Heart left ventricle (tissue), 16 donors: ENCODE measurements at regions not wholly inside any gene's neighbourhood (a gene's known extent, or its start where the extent isn't known, plus 50 kb on each side); places are given as distances from the start of the nearest gene placed in this dataset.

ENCODE experiments used
- ATAC-seq, 4 donors: fragments of 200-7000 bp; cut with Tn5 transposase; one replicate each; pipeline ENCODE4 v1.9.1; 2020 to 2022; ENCODE audit warnings: moderate library complexity in 4 of 4, mild to moderate bottlenecking in 3 of 4, moderate number of reproducible peaks in 1 of 4
- DNase-seq, 5 donors: peaks; one replicate each; pipeline ENCODE4 v3.0.0-alpha.2; 2020
- H3K27ac ChIP-seq, 12 donors: fragments of 200-600 bp; sonication (generic) in 4 of 12; one replicate each; pipeline versions ENCODE4 v1.5.0 to v1.8.0; 2016 to 2022; ENCODE audit warnings: mild to moderate bottlenecking in 2 of 12
- H3K27me3 ChIP-seq, 9 donors: fragments of 200-600 bp; sonication (generic) in 2 of 9; one replicate each; pipeline versions ENCODE4 v1.5.1 to v1.8.0; 2016 to 2022; ENCODE audit warnings: mild to moderate bottlenecking in 3 of 9
- H3K36me3 ChIP-seq, 9 donors: fragments of 200-600 bp; sonication (generic) in 2 of 9; one replicate each; pipeline versions ENCODE4 v1.5.0 to v1.8.0; 2018 to 2022; ENCODE audit warnings: mild to moderate bottlenecking in 2 of 9
- H3K4me1 ChIP-seq, 12 donors: fragments of 200-600 bp; sonication (generic) in 4 of 12; one replicate each; pipeline versions ENCODE4 v1.5.0 to v1.8.0; 2016 to 2022; ENCODE audit warnings: mild to moderate bottlenecking in 3 of 12
- H3K4me3 ChIP-seq, 12 donors: fragments of 200-600 bp; sonication (generic) in 4 of 12; one replicate each; pipeline versions ENCODE4 v1.5.0 to v1.8.0; 2017 to 2022; ENCODE audit warnings: mild to moderate bottlenecking in 9 of 12, moderate library complexity in 4 of 12
- H3K9me3 ChIP-seq, 12 donors: fragments of 200-600 bp; sonication (generic) in 4 of 12; one replicate each; pipeline versions ENCODE4 v1.5.0 to v1.8.0; 2016 to 2022; ENCODE audit warnings: mild to moderate bottlenecking in 1 of 12
- POLR2A ChIP-seq, 2 donors: fragments of 450-650 bp; IDR thresholded peaks; one replicate each; pipeline ENCODE4 v1.6.1; 2017; ENCODE audit warnings: antibody characterized with exemption in 2 of 2, mild to moderate bottlenecking in 2 of 2, moderate library complexity in 2 of 2
- WGBS, 4 donors: extraction: QIAGEN DNeasy Blood & Tissue Kit in 2 of 4; methylation state at CpG; one replicate each; pipeline versions ENCODE4 v1.1.5 to v1.1.7; 2013 to 2018; 5-methylcytosine and 5-hydroxymethylcytosine counted together
- intact Hi-C, 10 donors: fragments of 100-400 bp; cut with DNase I; formaldehyde crosslinking; loops; one replicate each; pipeline versions ENCODE4 v1.11.1 to v1.14.2; 2022
- TF ChIP-seq, protein P1 (sequence below), 12 donors: fragments of 200-600 bp; sonication (generic) in 4 of 12; IDR thresholded peaks; one replicate each; pipeline versions ENCODE4 v1.5.0 to v1.8.0; 2018 to 2022; ENCODE audit warnings: antibody characterized with exemption in 12 of 12, mild to moderate bottlenecking in 5 of 12
- donor health status: ischemic (EF 13 %, LVEDD 7.1; RV severe dilation, severe dysfunction).
- donor health status: healthy with polysubstance abuse.
- donor health status: DM: no; HTN: yes; CAD: no.
- donor health status: DM: no; HTN: no; CAD: no.
- donor health status: ischemic (EF 25% LVEDD 6.9; RV normal size, moderate dysfunction).
- donor health status: ischemic (EF 25% LVEDD 5.7; RV mildly dilated, moderate dysfunction).
- donor health status: healthy.
- donor health status: DM: yes; HTN: yes; CAD: no.
- donor health status: ischemic (EF 35%, LVEDD 5.7; RV mildly dilated, moderate dysfunction).
- donor health status: nonischemic (EF 11% LVEDD 7.7; RV severe dilation, severe dysfunction).
- donor health status: DM: yes; HTN: yes; CAD: no.
- donor health status: PGD.
- donor health status: ischemic (EF 29% LVEDD 5.4; RV normal size, mild dysfunction).
- donor health status: nonischemic (EF 23%, LVEDD 6.1; RV moderate dilation, normal function).

DNA sequence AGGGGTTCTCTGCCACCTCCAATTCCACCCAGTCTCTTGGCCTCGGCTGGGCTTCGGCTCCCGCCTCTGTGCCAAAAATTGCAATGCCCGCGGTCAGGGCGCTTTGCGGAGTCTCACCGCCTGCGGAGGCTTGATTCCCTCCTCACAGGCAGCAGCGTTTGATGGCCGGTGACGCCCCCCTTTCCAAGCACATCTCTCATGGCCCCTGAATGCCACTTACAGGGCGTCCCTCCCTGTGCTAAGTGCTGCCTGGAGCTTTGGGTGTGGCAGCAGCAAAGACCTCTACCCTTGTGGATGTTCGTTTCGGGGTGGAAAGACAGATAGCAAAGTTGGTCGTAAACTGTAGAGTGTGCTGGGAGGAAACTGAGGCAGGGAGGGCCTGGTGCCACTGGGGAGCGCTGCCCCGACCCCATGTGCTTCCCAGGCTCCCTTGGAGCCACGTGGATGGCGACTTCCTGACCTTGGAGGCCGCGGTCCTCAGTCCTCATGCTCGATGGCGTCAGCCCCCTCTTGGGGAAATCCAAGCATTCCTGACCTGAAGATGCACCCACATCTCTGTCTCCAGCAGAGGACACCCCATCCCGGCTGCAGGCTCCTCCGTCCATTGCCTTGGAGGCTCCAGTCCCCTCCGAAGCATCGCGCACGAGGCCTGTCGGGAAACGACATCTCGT is 249.2 kb upstream of the IRX4 start:
- no peak for DNase-seq
- Histone ChIP-seq H3K4me3 (no peak overlapping the region), H3K9me3 (no peaks in the 10 kb centered on the region), H3K4me1 (peaks cover 0 to 5% (median 0%) of the 10 kb centered on the region in 12 donors), H3K36me3 (no peaks in the 10 kb centered on the region), H3K27ac (no peak overlapping the region), H3K27me3 (peaks cover 0 to 32% (median 0%) of the 10 kb centered on the region in 9 donors)
- TF ChIP-seq, protein P1, sequence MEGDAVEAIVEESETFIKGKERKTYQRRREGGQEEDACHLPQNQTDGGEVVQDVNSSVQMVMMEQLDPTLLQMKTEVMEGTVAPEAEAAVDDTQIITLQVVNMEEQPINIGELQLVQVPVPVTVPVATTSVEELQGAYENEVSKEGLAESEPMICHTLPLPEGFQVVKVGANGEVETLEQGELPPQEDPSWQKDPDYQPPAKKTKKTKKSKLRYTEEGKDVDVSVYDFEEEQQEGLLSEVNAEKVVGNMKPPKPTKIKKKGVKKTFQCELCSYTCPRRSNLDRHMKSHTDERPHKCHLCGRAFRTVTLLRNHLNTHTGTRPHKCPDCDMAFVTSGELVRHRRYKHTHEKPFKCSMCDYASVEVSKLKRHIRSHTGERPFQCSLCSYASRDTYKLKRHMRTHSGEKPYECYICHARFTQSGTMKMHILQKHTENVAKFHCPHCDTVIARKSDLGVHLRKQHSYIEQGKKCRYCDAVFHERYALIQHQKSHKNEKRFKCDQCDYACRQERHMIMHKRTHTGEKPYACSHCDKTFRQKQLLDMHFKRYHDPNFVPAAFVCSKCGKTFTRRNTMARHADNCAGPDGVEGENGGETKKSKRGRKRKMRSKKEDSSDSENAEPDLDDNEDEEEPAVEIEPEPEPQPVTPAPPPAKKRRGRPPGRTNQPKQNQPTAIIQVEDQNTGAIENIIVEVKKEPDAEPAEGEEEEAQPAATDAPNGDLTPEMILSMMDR (IDR thresholded peaks at IDR 0.05) = no peak
- TF ChIP-seq POLR2A (IDR thresholded peaks at IDR 0.05) = no peak
- intact Hi-C loops = no loop called here
- no peak for ATAC-seq
- WGBS, 4 donors = 90 to 94% (median 90%) methylated on average over 28 to 33 of the region's 33 CpGs

DNA sequence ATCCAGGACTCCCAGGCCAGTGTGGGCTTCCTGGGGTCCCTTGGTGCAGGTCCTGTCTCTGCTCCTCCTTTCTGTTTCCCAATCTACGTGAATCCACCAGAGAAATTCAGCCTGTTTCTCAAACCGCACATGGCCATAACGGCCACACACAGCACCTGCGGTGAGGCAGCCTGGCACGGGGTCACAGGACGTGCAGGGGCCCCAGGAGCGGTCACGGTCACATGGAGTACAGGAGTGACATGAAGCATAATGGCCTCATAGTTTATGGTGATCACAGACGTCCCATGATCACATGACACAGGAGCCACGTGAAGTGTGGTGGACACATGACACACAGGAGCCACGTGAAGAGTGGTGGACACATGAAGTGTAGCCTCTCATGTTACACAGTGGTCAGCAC is 248.5 kb upstream of the IRX4 start:
- no peaks in the 10 kb centered on the region for H3K36me3 ChIP-seq
- TF ChIP-seq POLR2A (IDR thresholded peaks at IDR 0.05) = no peak
- TF ChIP-seq, protein P1 (IDR thresholded peaks at IDR 0.05) = no peak
- DNase-seq (no peak), ATAC-seq (no peak)
- H3K4me3 ChIP-seq = no peak overlapping the region
- peaks cover 0 to 33% (median 0%) of the 10 kb centered on the region in 9 donors for H3K27me3 ChIP-seq
- no peaks in the 10 kb centered on the region for H3K9me3 ChIP-seq
- no peak overlapping the region for H3K27ac ChIP-seq
- WGBS, 4 donors = 85 to 92% (median 89%) methylated on average over 11 of the region's 11 CpGs
- H3K4me1 ChIP-seq = peaks cover 0 to 5% (median 0%) of the 10 kb centered on the region in 12 donors
- intact Hi-C loops = no loop called here

DNA sequence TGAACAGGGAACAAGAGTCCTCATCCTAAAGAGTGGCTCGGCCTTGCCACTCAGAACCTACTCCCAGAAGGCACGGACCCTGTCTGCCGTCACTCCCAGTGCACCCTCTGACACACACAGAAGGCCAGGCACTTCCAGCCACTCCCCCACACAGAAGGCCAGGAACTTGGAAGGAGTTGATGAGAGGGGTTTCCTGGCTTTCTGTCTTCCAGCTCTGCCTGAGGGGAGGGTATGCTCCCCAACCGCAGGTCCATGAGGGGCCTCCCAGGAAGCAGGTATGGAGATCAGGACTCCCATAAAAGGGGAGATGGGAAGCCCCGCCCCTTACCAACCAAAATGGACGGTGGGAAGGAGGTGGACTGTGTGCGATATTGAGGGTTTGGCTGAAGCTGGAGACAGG is 247.6 kb upstream of the IRX4 start:
- no peak for DNase-seq
- TF ChIP-seq POLR2A (IDR thresholded peaks at IDR 0.05) = no peak
- TF ChIP-seq, protein P1 (IDR thresholded peaks at IDR 0.05) = no peak
- Histone ChIP-seq H3K27me3 (peaks cover 0 to 33% (median 0%) of the 10 kb centered on the region in 9 donors), H3K36me3 (no peaks in the 10 kb centered on the region), H3K9me3 (no peaks in the 10 kb centered on the region), H3K4me1 (peaks cover 0 to 5% (median 0%) of the 10 kb centered on the region in 12 donors), H3K4me3 (no peak overlapping the region), H3K27ac (no peak overlapping the region)
- 68 to 72% (median 70%) methylated on average over 7 of the region's 7 CpGs for WGBS, 4 donors
- intact Hi-C loops = no loop called here
- no peak for ATAC-seq

DNA sequence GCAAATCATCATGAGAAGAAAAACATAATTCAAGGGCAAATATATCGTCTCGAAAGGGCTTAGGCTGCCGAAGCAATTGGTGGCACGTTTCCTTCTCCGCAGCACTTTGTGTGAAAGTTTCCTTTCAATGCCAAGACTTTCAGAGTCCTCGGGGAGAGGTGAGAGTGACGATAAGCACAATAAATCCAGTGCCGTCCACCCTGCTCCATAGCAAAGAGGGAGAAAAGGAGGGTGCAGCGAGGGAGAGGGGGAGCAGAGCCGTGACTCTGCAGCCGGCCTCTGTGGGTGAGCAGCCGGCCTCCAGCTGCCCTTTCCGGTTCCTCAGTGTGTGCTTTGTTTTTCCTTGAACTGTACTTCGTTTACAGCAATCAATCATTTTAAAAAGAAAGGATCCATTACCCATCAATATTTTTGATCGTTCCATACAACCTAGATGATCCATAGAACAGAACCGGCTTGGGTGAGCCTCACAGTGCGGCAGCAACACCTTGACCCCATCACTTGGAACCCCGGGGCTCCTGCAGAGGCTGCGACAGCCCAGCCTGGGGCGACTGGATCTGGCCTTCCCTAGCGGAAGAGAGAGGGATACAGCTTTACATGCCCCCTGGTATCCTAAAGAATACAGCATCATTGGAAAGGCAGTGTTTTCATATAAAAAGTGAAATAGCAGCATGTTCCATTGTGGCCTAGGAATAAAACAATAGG is 247.0 kb upstream of the IRX4 start:
- WGBS, 4 donors = 44 to 51% (median 48%) methylated on average over 21 of the region's 21 CpGs
- TF ChIP-seq POLR2A (IDR thresholded peaks at IDR 0.05) = no peak
- TF ChIP-seq, protein P1 (IDR thresholded peaks at IDR 0.05) = no peak

More for the DNA sequence above, 247.0 kb upstream of the IRX4 start:
- ATAC-seq = peak in 1 of 4 donors; percentile 34
- intact Hi-C loops = no loop called here
- DNase-seq = no peak
- Histone ChIP-seq H3K9me3 (no peaks in the 10 kb centered on the region), H3K4me1 (peaks cover 0 to 5% (median 0%) of the 10 kb centered on the region in 12 donors), H3K36me3 (no peaks in the 10 kb centered on the region), H3K27ac (no peak overlapping the region), H3K27me3 (peaks cover 0 to 33% (median 0%) of the 10 kb centered on the region in 9 donors), H3K4me3 (peak overlapping the region in 6 of 12 donors; percentile 1 to 35 (median 20))
